HUES6 (cell line): ENCODE measurements at regions not wholly inside any gene's neighbourhood (a gene's known extent, or its start where the extent isn't known, plus 50 kb on each side); places are given as distances from the start of the nearest gene placed in this dataset.

Experiments used
- H3K27ac ChIP-seq: 2 replicates; pipeline ENCODE4 v1.7.0; 2013; ENCODE audit warnings: low read depth, mild to moderate bottlenecking, low read length, inconsistent platforms
- H3K27me3 ChIP-seq: 2 replicates; pipeline ENCODE4 v1.6.1; 2013; ENCODE audit warnings: low read length; ENCODE audit not compliant: control insufficient read depth, insufficient read depth
- H3K36me3 ChIP-seq: 2 replicates; pipeline ENCODE4 v1.6.1; 2013; ENCODE audit warnings: low read length; ENCODE audit not compliant: control insufficient read depth, insufficient read depth
- H3K4me1 ChIP-seq: 2 replicates; pipeline ENCODE4 v1.6.1; 2013; ENCODE audit warnings: low read length; ENCODE audit not compliant: control insufficient read depth, insufficient read depth
- H3K4me3 ChIP-seq: 2 replicates; pipeline ENCODE4 v1.5.1; 2013; ENCODE audit warnings: low read depth, low read length
- H3K9ac ChIP-seq: one replicate; pipeline ENCODE4 v1.6.1; 2013; ENCODE audit warnings: mild to moderate bottlenecking, low read length
- H3K9me3 ChIP-seq: 2 replicates; pipeline ENCODE4 v1.6.1; 2013; ENCODE audit warnings: low read depth, low read length; ENCODE audit not compliant: control insufficient read depth, insufficient read depth

DNA sequence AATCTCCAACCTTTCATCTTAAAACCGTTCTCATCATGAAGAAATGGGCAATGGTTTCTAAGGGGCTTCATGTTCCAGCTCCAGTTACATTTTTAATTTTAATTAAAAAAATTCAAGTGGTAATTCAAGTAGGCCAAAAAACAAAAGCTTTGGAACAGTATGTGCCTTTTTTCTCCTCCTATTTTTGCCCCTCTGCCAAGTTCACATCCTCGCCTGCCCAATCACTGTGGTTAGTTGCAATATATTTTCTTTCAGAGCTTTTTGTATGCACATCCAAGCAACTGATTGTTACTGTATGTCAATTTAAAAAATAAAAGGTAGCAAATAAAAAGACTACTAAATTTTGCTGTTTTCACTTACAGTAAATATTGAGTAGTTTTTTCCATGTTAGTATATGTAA is 99.8 kb upstream of the B3GAT2 start:
- Histone ChIP-seq H3K4me1 (no peaks in the 10 kb centered on the region), H3K9ac (no peak overlapping the region), H3K27ac (no peak overlapping the region), H3K4me3 (no peak overlapping the region), H3K36me3 (no peaks in the 10 kb centered on the region), H3K27me3 (no peaks in the 10 kb centered on the region), H3K9me3 (no peaks in the 10 kb centered on the region)

DNA sequence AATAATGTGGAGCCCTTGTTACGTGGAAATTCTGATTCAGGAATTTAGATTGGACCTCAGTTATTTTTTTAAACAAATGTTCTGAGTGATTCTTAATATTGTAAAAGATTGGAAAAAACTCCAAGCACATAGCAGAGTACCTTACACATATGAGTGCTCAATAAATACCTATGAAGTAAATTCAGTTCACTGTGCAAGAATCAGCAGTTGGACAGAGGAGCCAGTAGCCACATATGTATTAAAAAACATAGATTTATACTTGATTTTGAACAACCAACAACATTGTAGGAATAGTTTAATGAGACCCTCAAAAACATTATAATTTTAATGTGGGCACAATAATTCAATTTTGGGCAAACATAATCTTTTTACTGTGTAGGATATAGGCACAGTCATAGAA is 109.3 kb upstream of the B3GAT2 start:
- Histone ChIP-seq H3K9me3 (no peaks in the 10 kb centered on the region), H3K27me3 (no peaks in the 10 kb centered on the region), H3K27ac (no peak overlapping the region), H3K4me3 (no peak overlapping the region), H3K36me3 (no peaks in the 10 kb centered on the region), H3K9ac (no peak overlapping the region), H3K4me1 (no peaks in the 10 kb centered on the region)

DNA sequence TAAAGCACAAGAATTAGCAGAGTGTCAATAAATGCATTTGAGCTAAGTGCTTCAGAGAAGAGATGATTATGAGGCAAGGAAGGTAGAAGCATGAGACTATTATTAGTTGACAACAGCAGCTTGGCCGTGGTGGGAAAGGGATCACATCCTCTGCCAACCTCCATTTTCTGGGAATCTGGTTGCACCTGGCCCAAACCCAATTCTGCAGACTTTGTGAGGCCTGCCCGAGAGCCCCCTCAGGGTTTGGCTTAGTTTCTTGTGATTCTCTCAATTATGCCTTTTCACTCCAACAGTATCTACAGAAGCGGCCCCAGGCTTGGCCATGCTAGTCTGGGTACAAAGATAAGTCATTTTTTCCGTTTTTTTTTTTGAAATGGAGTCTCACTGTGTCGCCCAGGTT is 111.0 kb upstream of the B3GAT2 start:
- H3K27me3 ChIP-seq, result no peaks in the 10 kb centered on the region
- H3K9ac ChIP-seq, result no peak overlapping the region
- no peaks in the 10 kb centered on the region for H3K4me1 ChIP-seq
- no peaks in the 10 kb centered on the region for H3K9me3 ChIP-seq
- H3K4me3 ChIP-seq, result no peak overlapping the region
- no peaks in the 10 kb centered on the region for H3K36me3 ChIP-seq
- H3K27ac ChIP-seq, result no peak overlapping the region

- Histone ChIP-seq H3K27ac (no peak overlapping the region), H3K9ac (no peak overlapping the region), H3K27me3 (no peaks in the 10 kb centered on the region), H3K4me1 (no peaks in the 10 kb centered on the region), H3K36me3 (no peaks in the 10 kb centered on the region), H3K4me3 (no peak overlapping the region), H3K9me3 (no peaks in the 10 kb centered on the region)
Measured at GRCh38 chr6:71072508-71072907, 115.6 kb upstream of the B3GAT2 start.

DNA sequence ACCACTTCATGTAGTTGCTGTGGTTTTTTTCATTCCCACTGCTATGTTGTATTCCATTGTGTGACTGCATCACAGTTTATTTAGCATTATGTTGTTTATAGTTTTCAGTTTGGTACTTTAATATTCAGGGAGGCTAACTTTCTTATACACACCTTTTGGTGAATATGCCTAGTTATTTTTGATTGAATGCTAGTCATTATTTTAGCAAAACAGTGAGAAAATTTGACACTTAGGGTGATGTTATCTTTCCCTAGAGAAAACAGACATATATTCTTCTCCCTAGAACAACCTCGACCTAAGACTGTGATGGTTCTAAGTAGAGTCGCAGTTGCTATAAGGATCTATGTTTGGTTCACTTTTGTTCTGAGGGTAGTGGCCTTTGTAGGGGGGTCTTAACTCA is 120.8 kb upstream of the B3GAT2 start:
- Histone ChIP-seq H3K9me3 (no peaks in the 10 kb centered on the region), H3K36me3 (no peaks in the 10 kb centered on the region), H3K27me3 (no peaks in the 10 kb centered on the region), H3K9ac (no peak overlapping the region), H3K4me3 (no peak overlapping the region), H3K4me1 (no peaks in the 10 kb centered on the region), H3K27ac (no peak overlapping the region)

GRCh38 chr6:71079677-71080076 is 122.8 kb upstream of the B3GAT2 start:
- Histone ChIP-seq H3K36me3 (no peaks in the 10 kb centered on the region), H3K27me3 (no peaks in the 10 kb centered on the region), H3K4me3 (no peak overlapping the region), H3K27ac (no peak overlapping the region), H3K4me1 (no peaks in the 10 kb centered on the region), H3K9ac (no peak overlapping the region), H3K9me3 (no peaks in the 10 kb centered on the region)

DNA sequence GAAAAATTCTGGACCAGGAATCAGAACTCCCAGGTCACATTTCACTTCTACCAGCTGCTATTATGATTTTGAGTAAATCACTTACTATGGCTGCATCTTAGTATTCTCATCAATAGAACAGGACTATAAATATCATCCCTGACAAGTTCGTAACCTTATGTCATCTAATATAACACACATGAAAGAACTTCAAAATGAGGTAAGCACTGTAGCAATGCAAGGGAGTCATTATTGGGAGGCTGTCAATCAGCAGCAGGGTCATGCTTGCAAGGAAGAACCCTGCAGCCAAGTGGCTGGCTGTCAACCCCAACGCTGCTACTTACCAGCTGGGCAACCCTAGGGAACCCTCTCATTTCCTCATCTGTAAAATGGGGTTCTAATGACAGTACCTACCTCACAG is 123.3 kb upstream of the B3GAT2 start:
- Histone ChIP-seq H3K27me3 (no peaks in the 10 kb centered on the region), H3K9me3 (no peaks in the 10 kb centered on the region), H3K27ac (no peak overlapping the region), H3K9ac (no peak overlapping the region), H3K36me3 (no peaks in the 10 kb centered on the region), H3K4me3 (no peak overlapping the region), H3K4me1 (no peaks in the 10 kb centered on the region)

- no peaks in the 10 kb centered on the region for H3K36me3 ChIP-seq
- no peaks in the 10 kb centered on the region for H3K4me1 ChIP-seq
- H3K9ac ChIP-seq, result no peak overlapping the region
- H3K9me3 ChIP-seq, result no peaks in the 10 kb centered on the region
- H3K27ac ChIP-seq, result no peak overlapping the region
- H3K27me3 ChIP-seq, result no peaks in the 10 kb centered on the region
- no peak overlapping the region for H3K4me3 ChIP-seq
Measured at GRCh38 chr6:71080826-71081225, 124.0 kb upstream of the B3GAT2 start.

GRCh38 chr6:71082033-71082650 is 125.3 kb upstream of the B3GAT2 start:
- no peak overlapping the region for H3K27ac ChIP-seq
- no peak overlapping the region for H3K4me3 ChIP-seq
- no peaks in the 10 kb centered on the region for H3K27me3 ChIP-seq
- no peaks in the 10 kb centered on the region for H3K9me3 ChIP-seq
- H3K4me1 ChIP-seq, result no peaks in the 10 kb centered on the region
- H3K9ac ChIP-seq, result no peak overlapping the region
- H3K36me3 ChIP-seq, result no peaks in the 10 kb centered on the region

DNA sequence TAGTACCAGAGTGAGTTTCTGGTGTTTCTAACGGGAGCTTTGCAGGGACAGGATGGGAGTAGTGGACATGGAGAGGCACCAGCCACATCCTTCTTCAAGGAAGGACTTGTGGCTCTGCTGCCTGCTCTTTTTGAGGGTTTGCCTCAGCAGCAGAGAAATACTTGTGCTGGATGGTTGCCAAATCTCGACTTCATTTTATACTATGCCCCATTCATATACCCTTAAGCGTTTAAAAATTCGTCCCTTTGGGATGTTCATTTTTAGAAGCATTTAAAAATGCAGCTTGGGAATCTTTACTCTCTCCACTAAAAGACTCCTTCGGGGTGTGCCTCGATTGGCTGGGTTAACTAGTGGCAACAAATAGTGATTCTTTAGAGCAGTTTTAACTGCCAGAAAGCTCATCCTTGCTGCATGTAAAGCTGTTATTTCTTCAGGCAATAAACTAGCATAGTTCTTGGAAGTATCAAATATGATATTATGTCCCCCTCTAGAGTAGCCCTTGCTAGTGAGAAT is 126.5 kb upstream of the B3GAT2 start:
- no peak overlapping the region for H3K9ac ChIP-seq
- no peaks in the 10 kb centered on the region for H3K27me3 ChIP-seq
- H3K4me1 ChIP-seq, result no peaks in the 10 kb centered on the region
- no peaks in the 10 kb centered on the region for H3K9me3 ChIP-seq
- H3K27ac ChIP-seq, result no peak overlapping the region
- H3K36me3 ChIP-seq, result no peaks in the 10 kb centered on the region
- no peak overlapping the region for H3K4me3 ChIP-seq

GRCh38 chr6:71088166-71088565 is 131.3 kb upstream of the B3GAT2 start:
- no peaks in the 10 kb centered on the region for H3K36me3 ChIP-seq
- H3K27me3 ChIP-seq, result no peaks in the 10 kb centered on the region
- no peak overlapping the region for H3K9ac ChIP-seq
- H3K4me3 ChIP-seq, result no peak overlapping the region
- no peaks in the 10 kb centered on the region for H3K9me3 ChIP-seq
- no peaks in the 10 kb centered on the region for H3K4me1 ChIP-seq
- H3K27ac ChIP-seq, result no peak overlapping the region

DNA sequence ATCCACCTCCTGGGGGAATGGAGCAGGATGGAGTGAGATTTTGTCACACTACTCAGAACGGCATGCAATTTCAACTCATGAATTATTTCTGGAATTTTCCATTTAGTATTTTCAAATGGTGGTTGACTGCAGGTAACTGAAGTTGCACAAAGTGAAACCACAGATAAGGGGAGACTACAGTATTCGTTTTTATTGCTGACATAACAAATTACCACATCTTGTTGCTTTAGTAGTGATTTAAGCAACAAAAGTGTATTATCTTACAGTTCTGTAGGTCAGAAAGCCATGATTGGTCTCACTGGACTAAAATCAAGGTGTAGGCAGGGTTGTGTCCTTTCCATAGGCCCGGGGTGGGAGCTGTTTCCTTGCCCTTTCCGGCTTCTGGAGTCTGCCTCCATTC is 133.4 kb upstream of the B3GAT2 start:
- no peak overlapping the region for H3K27ac ChIP-seq
- H3K4me3 ChIP-seq, result no peak overlapping the region
- H3K9me3 ChIP-seq, result no peaks in the 10 kb centered on the region
- no peaks in the 10 kb centered on the region for H3K36me3 ChIP-seq
- H3K27me3 ChIP-seq, result no peaks in the 10 kb centered on the region
- H3K9ac ChIP-seq, result no peak overlapping the region
- H3K4me1 ChIP-seq, result no peaks in the 10 kb centered on the region
